Ovary (tissue), 3 donors: ENCODE measurements at regions not wholly inside any gene's neighbourhood (a gene's known extent, or its start where the extent isn't known, plus 50 kb on each side); places are given as distances from the start of the nearest gene placed in this dataset.

ENCODE experiments used
- EP300 ChIP-seq: sonication (generic); formaldehyde crosslinking; IDR thresholded peaks from one replicate; pipeline ENCODE4 v1.6.1; 2017; ENCODE audit warnings: antibody characterized with exemption
- POLR2A ChIP-seq: fragments of 450-650 bp; IDR thresholded peaks from one replicate; pipeline ENCODE4 v1.6.1; 2017; ENCODE audit warnings: antibody characterized with exemption, mild to moderate bottlenecking, moderate library complexity
- TF ChIP-seq, protein P1 (sequence below), 3 donors: fragments of 450-650 bp in 2 of 3; fragments of 200-600 bp in 1 of 3; IDR thresholded peaks; one replicate each; pipeline versions ENCODE4 v1.5.1 to v1.8.0; 2016 to 2022; ENCODE audit warnings: antibody characterized with exemption in 3 of 3, mild to moderate bottlenecking in 1 of 3
- donor health status: DM: no; HTN: no; CAD: no.

DNA sequence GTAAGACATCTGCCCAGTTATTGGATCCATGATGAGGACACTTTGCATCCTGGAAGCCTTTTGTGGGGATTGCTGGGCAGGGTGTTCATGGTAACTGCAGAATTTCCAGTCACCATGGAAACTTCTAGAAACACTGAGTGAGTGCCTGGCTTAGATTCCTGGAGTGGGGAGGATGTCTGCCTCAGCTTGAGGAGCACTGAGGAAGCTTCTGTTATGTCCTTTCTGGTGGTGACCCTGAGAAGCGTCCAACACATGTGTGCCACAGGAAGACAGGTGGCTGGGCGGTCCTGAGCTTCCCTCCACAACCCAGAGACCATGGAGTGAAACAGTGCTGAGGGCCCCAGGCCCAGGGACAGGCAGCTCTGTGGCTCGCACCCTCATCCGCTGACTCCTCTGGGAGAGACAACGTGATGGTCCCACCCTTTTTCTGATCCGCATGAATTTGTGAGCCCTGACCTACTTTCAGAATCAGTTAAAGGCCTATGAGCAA, 191.8 kb upstream of the CXCL12 start:
- TF ChIP-seq, protein P1, sequence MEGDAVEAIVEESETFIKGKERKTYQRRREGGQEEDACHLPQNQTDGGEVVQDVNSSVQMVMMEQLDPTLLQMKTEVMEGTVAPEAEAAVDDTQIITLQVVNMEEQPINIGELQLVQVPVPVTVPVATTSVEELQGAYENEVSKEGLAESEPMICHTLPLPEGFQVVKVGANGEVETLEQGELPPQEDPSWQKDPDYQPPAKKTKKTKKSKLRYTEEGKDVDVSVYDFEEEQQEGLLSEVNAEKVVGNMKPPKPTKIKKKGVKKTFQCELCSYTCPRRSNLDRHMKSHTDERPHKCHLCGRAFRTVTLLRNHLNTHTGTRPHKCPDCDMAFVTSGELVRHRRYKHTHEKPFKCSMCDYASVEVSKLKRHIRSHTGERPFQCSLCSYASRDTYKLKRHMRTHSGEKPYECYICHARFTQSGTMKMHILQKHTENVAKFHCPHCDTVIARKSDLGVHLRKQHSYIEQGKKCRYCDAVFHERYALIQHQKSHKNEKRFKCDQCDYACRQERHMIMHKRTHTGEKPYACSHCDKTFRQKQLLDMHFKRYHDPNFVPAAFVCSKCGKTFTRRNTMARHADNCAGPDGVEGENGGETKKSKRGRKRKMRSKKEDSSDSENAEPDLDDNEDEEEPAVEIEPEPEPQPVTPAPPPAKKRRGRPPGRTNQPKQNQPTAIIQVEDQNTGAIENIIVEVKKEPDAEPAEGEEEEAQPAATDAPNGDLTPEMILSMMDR (IDR thresholded peaks at IDR 0.05): no peak
- TF ChIP-seq POLR2A (no peak), EP300 (no peak)
